ENCODE measurements at regions not wholly inside any gene's neighbourhood (a gene's known extent, or its start where the extent isn't known, plus 50 kb on each side); places are given as distances from the start of the nearest gene placed in this dataset.
A peak's percentile ranks its signal among the peaks of the same experiment; 100 is the strongest.

DNA sequence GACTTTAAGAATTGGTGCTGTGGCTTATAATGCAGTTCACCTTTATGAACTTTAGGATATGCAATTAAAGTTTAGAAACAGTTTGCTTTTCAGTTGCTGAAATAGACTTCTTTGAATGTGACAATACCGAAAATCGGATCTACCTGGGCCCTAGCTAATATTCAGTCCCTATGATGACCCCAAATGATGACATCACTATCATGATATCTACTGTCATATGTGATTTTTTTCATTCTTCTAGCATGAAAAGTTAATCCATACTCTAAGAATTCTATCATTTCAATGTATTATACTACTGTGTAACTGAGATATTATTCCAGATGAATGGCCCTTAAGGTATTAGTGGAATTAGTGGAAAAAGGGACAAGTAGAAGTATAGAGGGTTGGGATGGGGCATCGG is 487.2 kb upstream of the TUSC1 start:
- TF ChIP-seq, protein P1, sequence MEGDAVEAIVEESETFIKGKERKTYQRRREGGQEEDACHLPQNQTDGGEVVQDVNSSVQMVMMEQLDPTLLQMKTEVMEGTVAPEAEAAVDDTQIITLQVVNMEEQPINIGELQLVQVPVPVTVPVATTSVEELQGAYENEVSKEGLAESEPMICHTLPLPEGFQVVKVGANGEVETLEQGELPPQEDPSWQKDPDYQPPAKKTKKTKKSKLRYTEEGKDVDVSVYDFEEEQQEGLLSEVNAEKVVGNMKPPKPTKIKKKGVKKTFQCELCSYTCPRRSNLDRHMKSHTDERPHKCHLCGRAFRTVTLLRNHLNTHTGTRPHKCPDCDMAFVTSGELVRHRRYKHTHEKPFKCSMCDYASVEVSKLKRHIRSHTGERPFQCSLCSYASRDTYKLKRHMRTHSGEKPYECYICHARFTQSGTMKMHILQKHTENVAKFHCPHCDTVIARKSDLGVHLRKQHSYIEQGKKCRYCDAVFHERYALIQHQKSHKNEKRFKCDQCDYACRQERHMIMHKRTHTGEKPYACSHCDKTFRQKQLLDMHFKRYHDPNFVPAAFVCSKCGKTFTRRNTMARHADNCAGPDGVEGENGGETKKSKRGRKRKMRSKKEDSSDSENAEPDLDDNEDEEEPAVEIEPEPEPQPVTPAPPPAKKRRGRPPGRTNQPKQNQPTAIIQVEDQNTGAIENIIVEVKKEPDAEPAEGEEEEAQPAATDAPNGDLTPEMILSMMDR (IDR thresholded peaks at IDR 0.05; ENCODE audit: low read depth, low read length): no peak
- DNase-seq (ENCODE audit: extremely low read depth, low read depth): no peak

GRCh38 chr9:26163931-26164330 is 485.7 kb upstream of the TUSC1 start:
- DNase-seq (ENCODE audit: extremely low read depth, low read depth): no peak
- TF ChIP-seq, protein P1 (IDR thresholded peaks at IDR 0.05; ENCODE audit: low read depth, low read length): no peak

GRCh38 chr9:26159575-26160392 is 481.5 kb upstream of the TUSC1 start:
- peak; percentile 15 for DNase-seq (ENCODE audit: extremely low read depth, low read depth)
- TF ChIP-seq, protein P1 (IDR thresholded peaks at IDR 0.05; ENCODE audit: low read depth, low read length): no peak

DNA sequence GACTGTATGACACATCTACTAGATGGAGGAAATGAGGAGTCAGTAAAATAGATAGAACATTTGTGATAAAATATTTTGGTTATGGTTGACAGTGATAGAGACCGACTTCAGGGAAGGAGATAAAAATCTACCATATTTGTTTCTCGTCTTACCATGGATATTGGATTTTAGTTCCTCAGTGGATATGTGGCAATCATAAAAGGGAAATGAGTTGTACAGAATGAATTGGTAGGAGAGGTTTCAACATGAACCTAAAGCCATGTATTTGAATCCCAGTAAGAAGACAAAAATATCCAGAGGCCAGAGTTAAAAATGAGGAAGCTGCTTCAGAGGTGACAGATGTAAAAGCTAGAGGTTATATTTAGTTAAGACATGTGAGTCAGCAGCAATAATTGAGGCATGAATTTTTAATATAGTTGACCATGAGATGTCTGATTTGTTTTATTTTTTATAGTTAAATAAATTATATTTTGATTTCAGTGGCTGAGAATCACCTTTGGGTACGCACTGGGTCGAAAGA is 480.4 kb upstream of the TUSC1 start:
- DNase-seq (ENCODE audit: extremely low read depth, low read depth): no peak
- TF ChIP-seq, protein P1 (IDR thresholded peaks at IDR 0.05; ENCODE audit: low read depth, low read length): no peak

DNA sequence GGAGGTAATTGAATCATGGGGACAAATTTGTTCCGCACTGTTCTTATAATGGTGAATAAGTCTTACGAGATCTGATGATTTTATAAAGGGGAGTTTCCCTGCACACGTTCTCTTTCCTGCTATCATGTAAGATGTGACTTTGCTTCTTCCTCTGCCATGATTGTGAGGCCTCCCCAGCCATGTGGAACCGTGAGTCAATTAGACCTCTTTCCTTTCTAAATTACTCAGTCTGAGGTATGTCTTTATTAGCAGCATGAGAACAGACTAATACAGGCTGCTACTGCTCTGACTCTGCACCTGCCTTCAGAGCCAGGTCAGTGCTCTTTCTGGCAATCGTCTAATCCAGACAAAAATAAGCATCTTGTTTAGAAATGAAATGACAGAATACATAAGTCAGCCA is 479.2 kb upstream of the TUSC1 start:
- DNase-seq (ENCODE audit: extremely low read depth, low read depth): no peak
- TF ChIP-seq, protein P1 (IDR thresholded peaks at IDR 0.05; ENCODE audit: low read depth, low read length): no peak

GRCh38 chr9:26152350-26152749 is 474.1 kb upstream of the TUSC1 start:
- TF ChIP-seq, protein P1 (IDR thresholded peaks at IDR 0.05; ENCODE audit: low read depth, low read length): no peak
- no peak for DNase-seq (ENCODE audit: extremely low read depth, low read depth)

DNA sequence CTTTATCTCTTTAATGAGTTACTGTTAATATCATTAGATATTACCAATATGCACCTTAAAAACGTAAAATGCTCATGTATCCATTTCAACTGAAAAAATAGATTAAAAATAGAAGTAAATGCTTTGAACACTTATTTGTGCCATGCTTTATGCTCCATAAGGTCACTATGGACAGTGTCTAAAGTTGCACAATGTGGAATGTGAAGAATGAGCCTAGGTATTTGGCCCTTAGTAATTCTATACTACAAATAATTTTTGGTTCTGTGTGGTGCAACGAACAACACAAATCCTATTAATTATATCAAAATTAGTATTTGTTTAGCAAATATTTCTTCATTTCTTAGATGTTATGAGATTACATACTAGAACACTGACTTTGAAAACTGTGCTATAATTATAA is 469.9 kb upstream of the TUSC1 start:
- TF ChIP-seq, protein P1 (IDR thresholded peaks at IDR 0.05; ENCODE audit: low read depth, low read length): no peak
- no peak for DNase-seq (ENCODE audit: extremely low read depth, low read depth)

All from AG09319 (cell line).